Stimulated activated CD8-positive, alpha-beta memory T cell treated with anti-CD3 and anti-CD28 coated beads, Interleukin-12 subunit alpha, Interleukin-12 subunit beta, amount 100 ng/mL, for 1 hour (primary cell): ENCODE measurements at regions not wholly inside any gene's neighbourhood (a gene's known extent, or its start where the extent isn't known, plus 50 kb on each side); places are given as distances from the start of the nearest gene placed in this dataset.

Experiments
- DNase-seq: peaks from one replicate; pipeline ENCODE4 v3.0.0-alpha.2; 2020; ENCODE audit warnings: low read depth

GRCh38 chr1:195071461-195071860, 1536.8 kb downstream of the KCNT2 start:
- DNase-seq: no peak

GRCh38 chr1:195065437-195065836, 1542.8 kb downstream of the KCNT2 start:
- DNase-seq: no peak

GRCh38 chr1:195064358-195064757, 1543.9 kb downstream of the KCNT2 start:
- DNase-seq: no peak

- no peak for DNase-seq
Measured at GRCh38 chr1:195054217-195054687, 1554.0 kb downstream of the KCNT2 start.

- DNase-seq: no peak
Measured at GRCh38 chr1:195053478-195053877, 1554.8 kb downstream of the KCNT2 start.

- DNase-seq: no peak
Measured at GRCh38 chr1:195047772-195048171, 1560.5 kb downstream of the KCNT2 start.

- DNase-seq: no peak
Measured at GRCh38 chr1:195045072-195045471, 1563.2 kb downstream of the KCNT2 start.

DNA sequence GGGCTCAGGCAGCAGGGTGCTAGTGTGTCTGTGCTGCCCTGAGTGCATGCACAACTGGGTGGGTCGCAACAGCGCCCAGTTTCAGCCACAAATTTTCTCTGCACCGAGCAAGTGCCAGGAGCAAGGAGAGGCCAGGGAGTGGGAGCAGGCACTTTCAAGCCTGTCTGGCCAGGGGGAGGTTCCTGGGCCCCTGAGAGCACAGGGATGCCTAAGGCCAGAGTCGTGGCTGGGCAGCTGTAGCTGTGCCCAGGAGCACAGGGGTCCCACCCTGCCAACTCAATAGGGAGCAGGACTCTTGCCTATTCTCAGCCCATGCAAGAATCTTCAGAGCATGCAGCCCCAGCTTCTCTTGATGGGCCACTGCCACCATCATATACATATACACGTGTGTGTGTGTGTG, 1577.4 kb downstream of the KCNT2 start:
- DNase-seq: no peak

- no peak for DNase-seq
Measured at GRCh38 chr1:195026792-195027191, 1581.4 kb downstream of the KCNT2 start.

DNA sequence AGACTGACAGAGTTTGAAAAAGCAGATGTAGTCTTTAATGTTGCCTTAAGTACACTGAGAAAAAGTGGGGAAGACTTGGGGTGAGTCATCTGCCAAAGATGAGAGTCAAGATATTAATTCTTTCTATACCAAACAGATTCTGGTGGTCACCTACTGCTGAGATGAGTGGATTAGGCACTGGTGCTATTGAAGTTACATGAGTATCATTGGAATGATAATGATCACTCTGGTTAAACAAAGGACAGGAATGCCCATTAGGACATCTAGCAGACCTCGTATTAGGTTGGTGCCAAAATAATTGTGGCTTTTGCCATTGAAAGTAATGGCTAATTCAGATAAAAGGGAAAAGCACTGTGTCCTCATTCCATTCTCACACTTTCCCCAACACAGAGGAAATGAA, 1588.9 kb downstream of the KCNT2 start:
- DNase-seq: no peak

GRCh38 chr1:195012995-195013394, 1595.2 kb downstream of the KCNT2 start:
- DNase-seq: no peak

DNA sequence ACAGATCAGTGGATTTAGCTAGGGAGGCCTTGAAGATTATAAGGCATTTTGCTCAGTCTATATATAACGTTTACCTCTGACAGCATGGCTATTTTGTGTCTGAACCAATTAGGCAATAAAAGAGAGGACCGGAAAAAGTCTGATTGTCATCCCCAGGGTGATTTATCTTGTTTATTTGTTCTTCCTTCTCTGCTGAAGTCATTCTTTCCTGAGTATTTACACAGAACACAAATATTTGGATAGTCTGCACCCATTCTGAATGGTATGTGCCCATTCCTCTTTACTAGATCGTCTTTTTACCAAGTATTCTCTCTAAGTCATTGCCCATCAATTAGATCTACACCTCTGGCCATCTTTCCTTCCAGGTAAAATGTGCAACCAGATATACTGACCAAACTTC, 1602.9 kb downstream of the KCNT2 start:
- no peak for DNase-seq

DNA sequence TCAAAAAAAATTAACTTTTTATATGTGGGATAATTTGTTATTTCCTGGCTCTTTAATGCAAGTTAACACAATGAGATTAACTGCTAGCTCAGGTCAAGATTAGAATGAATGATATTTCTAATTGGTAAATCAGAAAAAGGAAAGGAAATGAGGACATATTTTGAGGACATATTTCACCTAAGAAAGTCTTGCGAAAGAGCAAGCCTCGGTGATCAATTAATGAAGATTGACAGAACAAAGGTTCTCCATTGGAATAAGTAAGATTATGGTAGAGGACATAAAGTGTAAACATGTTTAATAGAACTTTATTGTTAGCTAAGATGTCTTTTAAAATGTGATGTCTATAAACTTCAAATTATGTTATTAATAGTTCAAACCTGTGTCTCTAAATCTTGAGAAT, 1617.8 kb downstream of the KCNT2 start:
- no peak for DNase-seq

- no peak for DNase-seq
Measured at GRCh38 chr1:194975913-194976312, 1632.3 kb downstream of the KCNT2 start.

DNA sequence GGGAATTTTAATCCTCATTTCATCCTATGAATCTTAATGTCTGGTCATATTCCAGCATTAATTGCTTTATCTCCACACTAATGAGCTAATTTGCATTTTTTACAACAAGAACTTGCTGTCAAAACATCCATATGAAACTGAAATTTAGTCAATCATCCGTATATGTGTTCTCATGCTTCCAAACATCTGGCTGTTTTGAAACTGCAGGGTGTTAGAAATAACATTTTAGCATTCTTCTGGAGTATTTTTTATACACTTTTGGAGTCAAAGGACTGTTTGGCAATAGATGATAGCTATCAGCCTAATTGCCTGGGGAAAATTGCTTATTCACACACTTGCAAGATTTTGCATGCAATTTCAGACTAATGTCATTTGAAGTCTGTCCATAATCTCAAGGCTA, 1639.3 kb downstream of the KCNT2 start:
- no peak for DNase-seq

GRCh38 chr1:194959795-194960194, 1648.4 kb downstream of the KCNT2 start:
- DNase-seq: no peak

DNA sequence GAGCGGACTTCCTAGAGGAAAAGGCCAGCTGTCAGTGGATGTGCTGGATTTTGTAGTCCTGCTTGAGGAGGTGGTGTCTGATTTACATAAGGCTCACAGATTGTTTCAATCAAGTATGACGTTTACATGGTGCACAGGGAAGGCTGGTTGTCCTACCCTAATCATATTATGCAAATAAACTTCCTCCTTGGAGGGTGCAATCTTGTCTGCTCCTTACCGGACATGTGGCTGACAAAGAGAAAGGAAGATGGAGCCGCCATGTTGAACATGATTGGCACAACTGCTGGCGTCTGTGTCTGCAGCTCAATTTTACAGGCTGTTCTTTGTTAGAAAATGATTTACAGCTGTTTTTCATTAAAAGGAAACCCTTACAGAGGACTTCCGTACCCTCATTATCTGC, 1656.1 kb downstream of the KCNT2 start:
- no peak for DNase-seq

DNA sequence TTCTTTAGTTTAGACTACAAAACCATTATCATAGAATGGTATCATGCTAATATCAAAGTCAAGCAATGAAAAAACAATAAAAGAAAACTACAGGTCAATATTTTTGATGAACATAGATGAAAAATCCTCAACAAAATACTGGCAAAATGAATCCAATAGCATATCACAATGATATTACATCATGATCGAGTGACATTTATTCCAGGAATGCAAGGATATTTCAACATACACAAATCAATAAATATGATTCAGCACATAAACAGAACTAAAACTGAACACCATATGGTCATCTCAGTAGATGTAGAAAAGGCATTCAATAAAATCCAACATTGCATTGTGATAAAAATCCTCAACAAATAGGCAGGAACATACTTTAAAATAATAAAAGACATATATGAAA, 1657.7 kb downstream of the KCNT2 start:
- DNase-seq: no peak

GRCh38 chr1:194940336-194941030, 1667.8 kb downstream of the KCNT2 start:
- DNase-seq: no peak

DNA sequence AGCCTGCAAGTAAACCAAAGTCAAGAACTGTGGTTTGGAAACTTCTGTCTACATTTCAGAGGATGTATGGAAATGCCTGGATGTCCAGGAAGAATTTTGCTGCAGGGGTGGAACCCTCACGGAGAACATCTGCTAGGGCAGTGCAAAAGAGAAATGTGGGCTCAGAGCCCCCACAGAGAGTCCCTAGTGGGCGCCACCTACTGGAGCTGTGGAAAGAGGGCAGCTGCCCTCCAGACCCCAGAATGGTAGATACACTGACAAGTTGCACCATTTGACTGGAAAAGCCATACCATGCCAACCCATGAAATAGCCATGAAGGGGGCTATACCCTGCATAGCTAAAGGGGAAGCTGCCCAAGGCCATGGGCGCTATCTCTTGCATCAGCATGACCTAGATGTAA, 1672.4 kb downstream of the KCNT2 start:
- DNase-seq: no peak

- DNase-seq: no peak
Measured at GRCh38 chr1:194931166-194931565, 1677.1 kb downstream of the KCNT2 start.

- no peak for DNase-seq
Measured at GRCh38 chr1:194930132-194930531, 1678.1 kb downstream of the KCNT2 start.

DNA sequence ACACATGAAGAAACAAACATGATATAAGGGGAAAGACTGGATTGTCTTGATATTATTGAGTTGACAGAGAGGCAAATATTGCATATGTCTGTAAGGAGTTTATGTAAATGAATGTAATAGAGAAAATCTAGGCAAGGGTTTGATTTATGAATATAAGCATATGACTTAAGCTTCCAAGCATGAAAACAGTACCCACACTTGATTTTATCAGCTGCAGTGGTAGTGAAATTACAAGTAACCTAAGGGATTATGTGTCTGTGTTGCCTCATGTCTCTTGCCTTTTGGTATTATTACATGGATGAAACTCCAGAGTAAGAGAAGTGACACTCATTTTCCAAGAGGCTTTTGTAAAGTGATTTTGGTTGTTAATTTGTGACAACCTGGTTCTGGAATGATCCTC, 1678.9 kb downstream of the KCNT2 start:
- no peak for DNase-seq

- DNase-seq: no peak
Measured at GRCh38 chr1:194919146-194919545, 1689.1 kb downstream of the KCNT2 start.
